ENCODE measurements at regions not wholly inside any gene's neighbourhood (a gene's known extent, or its start where the extent isn't known, plus 50 kb on each side); places are given as distances from the start of the nearest gene placed in this dataset.
"Not testable (repeated sequence)": the region's sequence is repeated elsewhere in the genome, so short reads cannot be mapped to it uniquely, and the experiment has no call there.

DNA sequence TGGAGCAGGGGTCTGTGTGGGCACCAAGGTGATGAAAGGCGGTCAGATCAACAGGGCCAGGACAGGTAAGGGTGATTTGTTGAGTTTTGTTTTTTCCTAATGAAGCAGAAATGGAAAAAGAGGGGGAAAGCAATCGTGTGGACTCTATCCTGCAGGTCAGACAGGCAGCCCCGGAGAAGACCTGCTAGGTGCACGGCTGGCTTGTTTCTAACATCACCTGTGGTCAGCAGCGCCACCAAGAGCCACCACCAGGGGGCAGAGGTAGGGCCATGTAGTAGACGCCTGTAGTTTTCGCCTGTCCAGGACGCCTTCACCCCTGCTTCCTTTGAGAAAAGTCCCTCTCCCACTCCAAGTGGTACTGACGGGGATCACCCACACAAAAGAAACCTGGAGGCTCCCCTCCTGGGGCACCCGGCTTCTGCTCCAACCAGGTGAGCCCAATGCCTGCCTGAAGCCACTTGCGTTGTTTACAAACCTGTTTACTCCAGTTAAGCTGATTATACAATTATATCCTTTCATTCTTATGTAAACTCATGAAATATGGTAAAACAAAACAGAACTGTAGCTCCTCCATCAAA is 54.2 kb upstream of the SEC14L1 start:
- DNase-seq (ENCODE audit: low spot score) = peak; percentile 80

GRCh38 chr17:77087650-77088454 is 52.9 kb upstream of the SEC14L1 start:
- DNase-seq (ENCODE audit: low spot score) = no peak

DNA sequence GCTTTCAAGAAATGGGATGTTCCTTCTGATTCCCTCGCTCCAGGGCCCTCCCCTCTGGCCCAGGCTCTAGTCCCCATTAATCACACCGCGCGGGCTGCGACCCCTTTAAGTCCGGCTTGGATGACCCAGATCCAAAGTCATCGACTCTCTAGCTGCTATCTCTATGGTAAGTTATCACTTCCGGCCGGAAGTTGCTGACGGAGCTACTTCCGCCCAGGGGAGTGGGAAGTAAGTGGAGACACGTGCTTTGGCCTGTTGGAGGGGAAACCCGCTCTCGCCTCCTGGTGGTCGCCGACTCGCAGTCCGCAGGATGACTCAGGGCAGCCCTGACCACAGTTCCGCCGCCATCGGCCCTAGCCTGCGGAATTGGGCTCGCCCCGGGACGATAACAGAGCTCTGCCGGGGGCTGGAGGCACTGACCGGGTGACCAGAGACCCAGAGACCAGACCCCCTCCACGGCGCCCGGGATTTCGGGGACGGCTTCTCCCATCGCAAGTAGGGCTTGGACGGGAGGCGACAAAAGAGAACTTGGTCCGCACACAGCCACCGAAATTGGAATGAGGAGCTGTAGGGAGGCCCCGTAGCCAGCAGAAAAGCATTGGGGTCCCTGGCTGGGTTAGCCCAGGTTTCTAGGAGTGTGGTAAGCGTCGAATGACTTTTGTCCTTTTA is 52.2 kb upstream of the SEC14L1 start:
- peak; percentile 97 for DNase-seq (ENCODE audit: low spot score)

GRCh38 chr17:77089124-77089490 is 51.7 kb upstream of the SEC14L1 start:
- DNase-seq (ENCODE audit: low spot score) = no peak

GRCh38 chr17:77089949-77090348 is 50.8 kb upstream of the SEC14L1 start:
- not testable (repeated sequence) for DNase-seq (ENCODE audit: low spot score)

DNA sequence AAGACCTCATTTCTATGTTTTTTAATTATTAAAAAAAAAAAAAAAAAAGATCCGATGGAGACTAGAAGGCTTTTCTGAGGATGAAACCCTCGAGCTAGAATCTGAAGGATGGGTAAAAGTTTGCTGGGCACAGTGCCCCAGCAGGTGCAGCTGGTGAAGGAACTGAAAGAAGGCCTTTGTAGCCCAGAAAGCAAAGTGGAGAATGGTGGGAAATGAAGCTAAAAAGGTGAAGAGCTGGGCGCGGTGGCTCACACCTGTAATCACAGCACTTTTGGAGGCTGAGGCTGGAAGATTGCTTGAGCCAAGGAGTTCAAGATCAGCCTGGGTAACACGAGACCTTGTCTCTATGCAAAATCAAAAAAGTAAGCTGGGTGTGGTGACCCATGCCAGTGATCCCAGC is 50.3 kb upstream of the SEC14L1 start:
- DNase-seq (ENCODE audit: low spot score) = no peak

All from AG20443 (cell line).